ENCODE measurements at regions not wholly inside any gene's neighbourhood (a gene's known extent, or its start where the extent isn't known, plus 50 kb on each side); places are given as distances from the start of the nearest gene placed in this dataset.

GRCh38 chr5:58918021-58918729 is 335.3 kb downstream of the RAB3C start (continued):
- no peak for TF ChIP-seq CEBPB (IDR thresholded peaks at IDR 0.05; ENCODE audit: low read depth, low read length)

Measured in H1 (cell line).